ENCODE measurements at regions not wholly inside any gene's neighbourhood (a gene's known extent, or its start where the extent isn't known, plus 50 kb on each side); places are given as distances from the start of the nearest gene placed in this dataset.

GRCh38 chr9:88077071-88077617, 61.1 kb downstream of the SPATA31C2 start:
- Mint-ChIP-seq H3K4me3 (peak overlapping the region; percentile 85 to 96 (median 90)), H3K4me1 (peaks cover 20% of the 10 kb centered on the region), H3K27ac (peak overlapping the region; percentile 95 to 99 (median 98)), H3K9me3 (no peaks in the 10 kb centered on the region), H3K36me3 (ENCODE audit: low read depth) (no peaks in the 10 kb centered on the region), H3K27me3 (ENCODE audit: low read depth) (peaks cover 7% of the 10 kb centered on the region)
- TF ChIP-seq, protein P1, sequence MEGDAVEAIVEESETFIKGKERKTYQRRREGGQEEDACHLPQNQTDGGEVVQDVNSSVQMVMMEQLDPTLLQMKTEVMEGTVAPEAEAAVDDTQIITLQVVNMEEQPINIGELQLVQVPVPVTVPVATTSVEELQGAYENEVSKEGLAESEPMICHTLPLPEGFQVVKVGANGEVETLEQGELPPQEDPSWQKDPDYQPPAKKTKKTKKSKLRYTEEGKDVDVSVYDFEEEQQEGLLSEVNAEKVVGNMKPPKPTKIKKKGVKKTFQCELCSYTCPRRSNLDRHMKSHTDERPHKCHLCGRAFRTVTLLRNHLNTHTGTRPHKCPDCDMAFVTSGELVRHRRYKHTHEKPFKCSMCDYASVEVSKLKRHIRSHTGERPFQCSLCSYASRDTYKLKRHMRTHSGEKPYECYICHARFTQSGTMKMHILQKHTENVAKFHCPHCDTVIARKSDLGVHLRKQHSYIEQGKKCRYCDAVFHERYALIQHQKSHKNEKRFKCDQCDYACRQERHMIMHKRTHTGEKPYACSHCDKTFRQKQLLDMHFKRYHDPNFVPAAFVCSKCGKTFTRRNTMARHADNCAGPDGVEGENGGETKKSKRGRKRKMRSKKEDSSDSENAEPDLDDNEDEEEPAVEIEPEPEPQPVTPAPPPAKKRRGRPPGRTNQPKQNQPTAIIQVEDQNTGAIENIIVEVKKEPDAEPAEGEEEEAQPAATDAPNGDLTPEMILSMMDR (IDR thresholded peaks at IDR 0.05; ENCODE audit: unreplicated experiment in 3 of 3): no peak

DNA sequence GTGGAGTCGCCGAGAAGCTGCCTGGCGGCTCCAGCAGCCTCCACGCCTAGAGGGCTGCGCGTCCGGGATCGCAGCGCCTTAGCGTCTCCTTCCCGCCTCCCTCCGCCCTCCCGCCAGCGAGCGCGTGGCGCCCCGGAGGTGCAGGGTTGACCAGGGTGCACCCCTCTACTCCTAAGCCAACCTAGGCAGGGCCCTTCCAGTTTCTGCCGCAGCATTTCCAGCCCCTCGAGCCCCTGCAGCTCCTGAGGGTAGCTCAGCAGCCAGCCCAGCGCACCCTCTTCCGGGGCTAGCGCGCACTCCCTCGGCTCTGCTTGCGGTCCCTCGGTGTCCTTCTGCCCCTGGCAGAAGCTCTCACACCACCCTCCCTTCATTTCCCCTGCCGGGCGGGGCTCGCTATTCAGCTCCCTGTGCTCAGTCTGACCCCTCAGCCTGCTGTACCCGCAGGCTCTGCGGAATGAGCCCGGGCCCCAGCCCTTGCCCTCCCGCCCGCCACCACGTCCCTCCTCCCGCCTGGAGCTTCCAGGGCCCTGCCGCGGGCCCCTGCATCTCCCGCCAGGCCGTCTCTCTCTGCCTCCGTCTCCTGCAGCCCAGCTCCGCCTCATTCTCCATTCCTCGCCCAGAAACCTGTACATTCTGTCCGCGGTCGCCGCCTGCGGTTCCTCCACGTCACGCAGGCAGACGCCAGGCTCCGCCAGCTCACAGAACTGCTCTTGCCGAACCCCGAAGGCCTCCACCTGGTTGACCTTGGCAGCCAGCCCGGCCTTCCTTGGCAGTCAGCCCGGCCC, 61.8 kb downstream of the SPATA31C2 start:
- H3K36me3 Mint-ChIP-seq (ENCODE audit: low read depth): no peaks in the 10 kb centered on the region
- H3K27me3 Mint-ChIP-seq (ENCODE audit: low read depth): peaks cover 7% of the 10 kb centered on the region
- no peaks in the 10 kb centered on the region for H3K9me3 Mint-ChIP-seq
- TF ChIP-seq, protein P1 (IDR thresholded peaks at IDR 0.05; ENCODE audit: unreplicated experiment in 3 of 3): peak; percentile 22 to 40 (median 23)
- H3K4me3 Mint-ChIP-seq: peak overlapping the region; percentile 85 to 96 (median 90)
- H3K4me1 Mint-ChIP-seq: peaks cover 20% of the 10 kb centered on the region
- peak overlapping the region; percentile 95 to 99 (median 98) for H3K27ac Mint-ChIP-seq

DNA sequence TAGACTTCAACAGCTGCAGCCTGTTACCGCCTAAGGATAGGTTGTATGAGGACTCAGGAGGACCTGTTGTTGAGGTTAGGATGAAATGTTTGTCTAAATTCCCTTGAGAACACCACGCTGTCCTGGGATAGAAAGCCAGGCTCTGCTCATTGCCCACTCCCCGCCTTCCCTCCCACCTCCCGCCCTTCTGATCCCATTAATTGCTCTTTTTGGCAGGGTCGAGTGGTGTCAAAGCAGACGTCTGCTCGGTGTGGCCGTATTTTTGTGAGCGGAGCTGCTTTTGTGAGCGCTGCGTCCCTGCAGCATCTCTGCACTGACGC, 62.3 kb downstream of the SPATA31C2 start:
- peak overlapping the region; percentile 85 to 96 (median 90) for H3K4me3 Mint-ChIP-seq
- H3K4me1 Mint-ChIP-seq: peaks cover 20% of the 10 kb centered on the region
- TF ChIP-seq, protein P1 (IDR thresholded peaks at IDR 0.05; ENCODE audit: unreplicated experiment in 3 of 3): peak in 1 of 3 experiments; percentile 40
- no peaks in the 10 kb centered on the region for H3K36me3 Mint-ChIP-seq (ENCODE audit: low read depth)
- peak overlapping the region; percentile 95 to 99 (median 98) for H3K27ac Mint-ChIP-seq
- no peaks in the 10 kb centered on the region for H3K9me3 Mint-ChIP-seq
- peaks cover 7% of the 10 kb centered on the region for H3K27me3 Mint-ChIP-seq (ENCODE audit: low read depth)

DNA sequence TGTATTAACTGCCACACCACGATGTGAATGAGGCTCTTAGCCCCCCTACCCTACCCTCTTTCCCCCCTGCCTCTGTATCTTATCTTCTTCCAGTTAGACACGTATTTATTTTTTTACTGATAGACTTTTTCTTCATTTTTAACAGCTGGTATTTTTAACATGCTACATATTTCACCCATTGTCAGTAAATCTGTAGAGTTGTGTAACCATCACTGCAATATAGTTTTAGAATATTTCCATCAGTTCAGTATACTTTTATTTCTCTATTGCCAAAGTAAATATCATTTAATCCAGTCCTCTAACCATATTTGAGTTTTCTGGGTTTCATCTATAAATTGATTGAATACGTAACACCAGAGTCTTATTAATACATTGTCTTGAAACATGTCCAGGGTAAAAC, 62.8 kb downstream of the SPATA31C2 start:
- Mint-ChIP-seq H3K9me3 (no peaks in the 10 kb centered on the region), H3K4me1 (peaks cover 20% of the 10 kb centered on the region), H3K27me3 (ENCODE audit: low read depth) (peaks cover 7% of the 10 kb centered on the region), H3K36me3 (ENCODE audit: low read depth) (no peaks in the 10 kb centered on the region), H3K4me3 (peak overlapping the region; percentile 85 to 96 (median 90)), H3K27ac (peak overlapping the region; percentile 95 to 99 (median 98))
- TF ChIP-seq, protein P1 (IDR thresholded peaks at IDR 0.05; ENCODE audit: unreplicated experiment in 3 of 3): no peak

DNA sequence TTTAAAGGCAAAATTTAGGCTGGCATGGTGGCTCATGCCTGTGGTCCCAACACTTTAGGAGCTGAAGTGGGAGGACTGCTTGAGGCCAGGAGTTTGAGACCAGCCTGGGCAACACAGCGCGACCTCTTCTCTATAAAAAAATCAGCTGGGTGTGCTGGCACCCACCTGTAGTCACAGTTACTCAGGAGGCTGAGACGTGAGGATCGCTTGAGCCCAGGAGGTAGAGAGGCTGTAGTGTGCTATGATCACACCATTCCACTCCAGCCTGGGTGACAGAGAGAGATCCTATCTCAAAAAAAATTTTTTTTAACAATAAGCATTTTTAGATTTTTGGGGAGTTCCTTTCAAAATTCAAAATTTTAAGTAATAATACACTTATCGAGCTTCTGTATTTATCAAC, 63.3 kb downstream of the SPATA31C2 start:
- Mint-ChIP-seq H3K36me3 (ENCODE audit: low read depth) (no peaks in the 10 kb centered on the region), H3K27me3 (ENCODE audit: low read depth) (peaks cover 7% of the 10 kb centered on the region), H3K9me3 (no peaks in the 10 kb centered on the region), H3K4me1 (peaks cover 20% of the 10 kb centered on the region), H3K4me3 (peak overlapping the region in 1 of 3 experiments; percentile 42), H3K27ac (no peak overlapping the region)
- TF ChIP-seq, protein P1 (IDR thresholded peaks at IDR 0.05; ENCODE audit: unreplicated experiment in 3 of 3): no peak

Data from nephron (organoid).